Fibroblast of skin of left quadriceps (primary cell): ENCODE measurements at regions not wholly inside any gene's neighbourhood (a gene's known extent, or its start where the extent isn't known, plus 50 kb on each side); places are given as distances from the start of the nearest gene placed in this dataset.
"Not testable (repeated sequence)": the region's sequence is repeated elsewhere in the genome, so short reads cannot be mapped to it uniquely, and the experiment has no call there.

Experiments used
- DNase-seq, 2 experiments: peaks; one replicate each; pipeline ENCODE4 v3.0.0-alpha.2; 2013; ENCODE audit warnings: low read depth in 2 of 2

GRCh38 chr16:26505496-26505895 lies 561.2 kb upstream of the C16orf82 start:
- DNase-seq: no peak

- not testable (repeated sequence) for DNase-seq
These were observed 557.8 kb upstream of the C16orf82 start for GRCh38 chr16:26508946-26509345.

GRCh38 chr16:26510924-26511323 lies 555.8 kb upstream of the C16orf82 start:
- DNase-seq: no peak

- DNase-seq: no peak
These were observed 555.3 kb upstream of the C16orf82 start for GRCh38 chr16:26511463-26511862.

- DNase-seq: no peak
These were observed 545.1 kb upstream of the C16orf82 start for GRCh38 chr16:26521626-26522025.

GRCh38 chr16:26524281-26524680 lies 542.4 kb upstream of the C16orf82 start:
- DNase-seq: no peak

- DNase-seq: no peak
These were observed 541.9 kb upstream of the C16orf82 start for GRCh38 chr16:26524846-26525245.

- DNase-seq: no peak
These were observed 540.9 kb upstream of the C16orf82 start for GRCh38 chr16:26525856-26526255.

GRCh38 chr16:26526633-26527032 lies 540.1 kb upstream of the C16orf82 start:
- no peak for DNase-seq

- no peak for DNase-seq
These were observed 536.0 kb upstream of the C16orf82 start for GRCh38 chr16:26530584-26531289.

GRCh38 chr16:26531290-26531730 lies 535.4 kb upstream of the C16orf82 start:
- DNase-seq: no peak

- DNase-seq: no peak
These were observed 534.3 kb upstream of the C16orf82 start for GRCh38 chr16:26532456-26532855.

- no peak for DNase-seq
These were observed 524.5 kb upstream of the C16orf82 start for GRCh38 chr16:26542198-26542597.

GRCh38 chr16:26546573-26546972 lies 520.2 kb upstream of the C16orf82 start:
- no peak for DNase-seq

GRCh38 chr16:26547681-26548080 lies 519.0 kb upstream of the C16orf82 start:
- DNase-seq: no peak

- no peak for DNase-seq
These were observed 516.6 kb upstream of the C16orf82 start for GRCh38 chr16:26550111-26550610.

- no peak for DNase-seq
These were observed 512.7 kb upstream of the C16orf82 start for GRCh38 chr16:26554030-26554429.

GRCh38 chr16:26561303-26561702 lies 505.4 kb upstream of the C16orf82 start:
- no peak for DNase-seq

GRCh38 chr16:26563018-26563417 lies 503.7 kb upstream of the C16orf82 start:
- DNase-seq: no peak

- no peak for DNase-seq
These were observed 499.4 kb upstream of the C16orf82 start for GRCh38 chr16:26567356-26567755.

GRCh38 chr16:26569793-26570192 lies 496.9 kb upstream of the C16orf82 start:
- DNase-seq: no peak

- DNase-seq: no peak
These were observed 488.0 kb upstream of the C16orf82 start for GRCh38 chr16:26578748-26579147.

GRCh38 chr16:26583803-26584202 lies 482.9 kb upstream of the C16orf82 start:
- DNase-seq: no peak

GRCh38 chr16:26593700-26594099 lies 473.0 kb upstream of the C16orf82 start:
- DNase-seq: no peak
